Fibroblast of pulmonary artery (primary cell): ENCODE measurements at regions not wholly inside any gene's neighbourhood (a gene's known extent, or its start where the extent isn't known, plus 50 kb on each side); places are given as distances from the start of the nearest gene placed in this dataset.

Experiments used
- DNase-seq: peaks from one replicate; pipeline ENCODE4 v3.0.0-alpha.2; 2010; ENCODE audit warnings: low read depth
- H3K4me3 ChIP-seq: replicated peaks from 2 replicates; pipeline ENCODE4 v1.5.1; 2011; ENCODE audit warnings: low read depth, mild to moderate bottlenecking, control low read depth, low read length, moderate library complexity
- TF ChIP-seq, protein P1 (sequence below): IDR thresholded peaks from 2 replicates; pipeline ENCODE4 v1.5.1; 2011; ENCODE audit warnings: mild to moderate bottlenecking, control low read depth, low read length, inconsistent platforms; ENCODE audit errors: missing control alignments

DNA sequence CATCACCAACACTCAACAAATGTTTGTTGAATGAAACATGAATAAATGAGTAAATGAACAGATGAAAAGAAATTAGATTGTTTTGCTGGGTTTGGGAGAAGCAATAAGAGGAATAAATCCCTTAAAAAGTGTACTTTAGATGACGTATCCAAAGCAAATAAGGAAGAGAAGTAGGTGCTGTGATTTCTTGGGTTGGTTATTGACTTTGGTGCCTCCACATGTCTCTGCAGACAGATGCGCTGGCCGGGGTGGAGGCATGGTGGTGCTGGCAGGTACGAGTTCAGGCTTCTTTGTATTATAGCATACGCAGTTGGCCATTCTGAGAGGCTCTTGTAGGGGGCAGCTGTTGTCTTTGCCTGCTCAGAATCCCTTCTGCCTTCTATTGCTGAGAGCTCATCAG is 178.9 kb downstream of the POLR2M start:
- TF ChIP-seq, protein P1, sequence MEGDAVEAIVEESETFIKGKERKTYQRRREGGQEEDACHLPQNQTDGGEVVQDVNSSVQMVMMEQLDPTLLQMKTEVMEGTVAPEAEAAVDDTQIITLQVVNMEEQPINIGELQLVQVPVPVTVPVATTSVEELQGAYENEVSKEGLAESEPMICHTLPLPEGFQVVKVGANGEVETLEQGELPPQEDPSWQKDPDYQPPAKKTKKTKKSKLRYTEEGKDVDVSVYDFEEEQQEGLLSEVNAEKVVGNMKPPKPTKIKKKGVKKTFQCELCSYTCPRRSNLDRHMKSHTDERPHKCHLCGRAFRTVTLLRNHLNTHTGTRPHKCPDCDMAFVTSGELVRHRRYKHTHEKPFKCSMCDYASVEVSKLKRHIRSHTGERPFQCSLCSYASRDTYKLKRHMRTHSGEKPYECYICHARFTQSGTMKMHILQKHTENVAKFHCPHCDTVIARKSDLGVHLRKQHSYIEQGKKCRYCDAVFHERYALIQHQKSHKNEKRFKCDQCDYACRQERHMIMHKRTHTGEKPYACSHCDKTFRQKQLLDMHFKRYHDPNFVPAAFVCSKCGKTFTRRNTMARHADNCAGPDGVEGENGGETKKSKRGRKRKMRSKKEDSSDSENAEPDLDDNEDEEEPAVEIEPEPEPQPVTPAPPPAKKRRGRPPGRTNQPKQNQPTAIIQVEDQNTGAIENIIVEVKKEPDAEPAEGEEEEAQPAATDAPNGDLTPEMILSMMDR = no peak
- no peak for DNase-seq
- H3K4me3 ChIP-seq = no peak overlapping the region

DNA sequence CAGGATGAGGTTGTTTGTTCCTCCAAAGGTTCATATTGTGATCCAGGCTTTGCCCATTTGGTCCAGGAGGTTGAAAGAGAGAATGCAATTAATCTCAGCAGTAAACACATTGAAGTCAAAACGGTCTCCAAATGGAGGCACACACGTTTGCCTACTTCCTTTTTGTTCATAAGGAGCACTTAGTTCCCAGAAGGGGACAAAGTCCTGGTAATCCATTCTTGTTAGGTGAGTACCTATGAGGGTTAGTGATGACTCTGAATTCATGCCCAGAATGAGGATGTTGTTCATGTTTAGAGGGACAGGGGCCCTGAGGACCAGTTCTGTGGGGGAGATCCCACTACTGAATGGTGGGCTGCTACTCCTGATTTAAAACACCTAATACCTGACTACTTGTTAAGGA is 177.7 kb downstream of the ALDH1A2 start:
- H3K4me3 ChIP-seq = no peak overlapping the region

DNA sequence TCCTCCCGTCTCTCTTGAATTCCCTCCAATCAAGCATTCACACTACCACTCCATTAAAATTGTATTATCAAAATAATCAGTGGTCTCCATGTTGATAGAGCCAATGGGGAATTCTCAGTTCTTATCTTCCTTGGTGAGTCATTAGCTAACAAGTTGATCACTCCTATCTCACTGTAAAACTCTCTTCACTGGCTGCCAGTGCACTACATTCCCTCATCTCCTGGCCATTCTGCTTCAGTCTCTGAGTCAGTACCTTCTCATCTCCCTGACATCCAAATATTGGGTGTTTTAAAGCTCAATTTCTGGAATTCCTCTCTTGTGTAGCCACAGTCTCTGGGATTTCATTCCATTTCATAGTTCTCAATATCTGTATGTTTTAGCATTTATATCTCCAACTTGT is 175.2 kb downstream of the ALDH1A2 start:
- H3K4me3 ChIP-seq = no peak overlapping the region
- TF ChIP-seq, protein P1 = no peak
- no peak for DNase-seq

More for the DNA sequence above, 177.7 kb downstream of the ALDH1A2 start:
- TF ChIP-seq, protein P1 = no peak
- no peak for DNase-seq

DNA sequence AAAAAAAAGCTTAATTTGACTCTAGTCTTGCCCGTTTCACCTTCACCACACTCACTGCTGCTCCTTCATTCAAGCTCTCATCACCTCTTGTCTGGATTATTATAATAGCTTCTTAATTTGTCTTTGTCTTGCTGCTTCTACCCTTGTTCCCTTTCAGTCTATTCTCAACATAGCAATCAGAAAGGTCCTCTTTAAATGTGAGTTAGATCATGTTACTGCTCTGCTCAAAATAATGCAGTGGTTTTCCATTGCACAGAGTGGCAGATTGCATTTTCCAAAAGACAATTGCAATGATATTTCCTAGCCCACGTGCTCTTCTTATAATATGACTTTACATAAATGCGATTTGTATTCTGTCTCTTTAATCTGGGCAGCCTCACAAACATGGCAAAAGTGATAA is 174.6 kb downstream of the ALDH1A2 start:
- no peak for DNase-seq
- TF ChIP-seq, protein P1 = no peak
- H3K4me3 ChIP-seq = no peak overlapping the region

DNA sequence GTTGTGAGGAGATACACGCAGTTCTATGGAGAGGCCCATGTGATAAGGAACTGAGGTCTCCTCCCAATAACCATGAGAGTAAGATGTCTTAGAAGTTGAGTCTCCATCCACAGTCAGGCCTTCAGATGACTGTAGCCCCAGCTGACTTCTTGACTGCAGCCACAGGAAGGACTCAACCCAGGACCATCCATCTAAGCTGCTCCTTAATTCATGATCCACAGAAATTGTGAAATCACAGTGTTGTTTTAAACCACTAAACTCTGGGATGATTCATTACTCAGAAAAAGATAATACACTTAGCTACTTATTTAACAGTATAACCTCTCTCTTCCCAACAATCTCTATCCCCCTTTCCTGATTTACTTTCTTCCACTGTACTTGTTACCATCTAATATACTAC is 173.3 kb downstream of the ALDH1A2 start:
- peak; percentile 35 for DNase-seq
- no peak overlapping the region for H3K4me3 ChIP-seq
- TF ChIP-seq, protein P1 = no peak

DNA sequence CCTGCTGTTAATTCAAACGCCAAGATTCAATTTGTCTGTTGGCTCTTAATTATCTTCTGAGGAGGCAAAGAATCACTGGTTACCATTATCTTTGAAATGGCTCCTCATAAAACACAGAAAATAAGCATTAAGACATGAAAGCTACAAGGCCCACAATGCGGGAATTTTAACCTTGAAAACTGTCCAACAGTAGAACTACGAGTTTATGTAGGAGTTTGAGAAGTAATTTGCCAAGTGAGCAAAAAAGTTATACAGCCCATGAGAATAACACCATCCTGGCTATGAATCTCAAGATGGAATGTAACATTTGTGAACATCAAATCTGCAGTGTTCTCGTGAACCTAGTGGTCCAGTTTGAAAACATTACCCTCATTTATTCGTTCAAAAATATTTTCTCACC is 172.5 kb downstream of the ALDH1A2 start:
- TF ChIP-seq, protein P1 = no peak
- no peak for DNase-seq
- H3K4me3 ChIP-seq = no peak overlapping the region

DNA sequence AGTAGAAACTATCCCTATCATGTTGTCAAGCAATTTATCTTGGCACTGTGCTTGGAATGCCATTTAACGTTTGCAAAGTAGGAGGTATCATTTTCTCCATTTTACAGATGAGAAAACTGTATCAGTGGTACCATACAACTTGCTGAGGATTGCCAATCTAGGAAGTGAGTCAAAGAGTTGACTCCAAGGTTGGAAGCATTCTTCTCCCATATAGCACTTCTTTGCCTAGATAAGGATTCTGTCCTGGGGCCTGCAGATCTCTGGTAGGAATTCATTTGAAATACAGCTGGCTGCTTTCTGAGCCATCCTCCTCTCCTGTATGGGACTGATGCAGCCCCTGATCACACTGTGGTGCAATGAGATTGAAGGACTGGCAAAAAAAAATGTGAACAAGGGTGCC is 170.2 kb downstream of the ALDH1A2 start:
- TF ChIP-seq, protein P1 = no peak
- no peak overlapping the region for H3K4me3 ChIP-seq
- DNase-seq = no peak
